Neuron (in vitro differentiated cells): ENCODE measurements at regions not wholly inside any gene's neighbourhood (a gene's known extent, or its start where the extent isn't known, plus 50 kb on each side); places are given as distances from the start of the nearest gene placed in this dataset.

Experiments used
- H2AFZ ChIP-seq: one replicate; pipeline ENCODE4 v1.6.1; 2013; ENCODE audit warnings: low read depth, mild to moderate bottlenecking, inconsistent platforms, low read length, moderate library complexity
- H3K27me3 ChIP-seq: one replicate; pipeline ENCODE4 v1.6.1; 2013; ENCODE audit warnings: low read length; ENCODE audit not compliant: insufficient read depth
- H3K36me3 ChIP-seq: one replicate; pipeline ENCODE4 v1.6.1; 2013; ENCODE audit warnings: low read length; ENCODE audit not compliant: insufficient read depth
- H3K4me1 ChIP-seq: one replicate; pipeline ENCODE4 v1.6.1; 2013; ENCODE audit warnings: low read length; ENCODE audit not compliant: insufficient read depth
- H3K4me3 ChIP-seq: 2 replicates; pipeline ENCODE4 v1.5.1; 2013; ENCODE audit warnings: mild to moderate bottlenecking, low read length, moderate library complexity
- H3K9me3 ChIP-seq: one replicate; pipeline ENCODE4 v1.6.1; 2013; ENCODE audit warnings: low read length

DNA sequence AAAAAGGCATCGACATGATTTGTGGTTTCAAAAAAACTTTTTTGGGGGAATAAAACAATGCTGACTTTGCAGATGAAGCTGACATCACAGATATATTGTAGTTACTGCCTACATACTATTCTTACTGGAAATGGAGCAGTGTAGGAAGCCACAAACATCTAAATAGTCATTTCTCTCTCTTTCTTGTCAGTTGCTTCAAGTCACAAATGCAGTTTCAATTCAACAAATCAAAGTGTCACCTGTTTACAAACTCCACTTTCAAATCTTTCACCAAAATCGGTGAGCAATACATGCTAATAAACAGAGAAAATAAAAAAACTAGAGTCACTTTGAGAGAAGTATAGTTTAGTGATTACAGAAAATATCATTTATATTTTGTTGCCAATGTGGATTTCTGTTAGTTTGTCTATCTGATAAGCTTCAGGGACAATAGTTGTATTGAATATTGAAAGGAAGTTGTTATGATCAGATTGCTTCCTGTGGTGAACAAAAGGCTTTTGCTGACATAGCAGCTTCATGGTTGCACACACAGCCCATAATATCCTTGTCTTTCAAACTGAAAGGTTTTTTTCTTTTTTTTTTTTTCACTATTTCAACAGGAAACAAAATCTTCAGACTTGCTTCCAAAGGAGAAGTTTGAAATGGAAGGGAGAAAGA is 49.7 kb upstream of the PTPN13 start:
- H3K36me3 ChIP-seq: peaks cover 1% of the 10 kb centered on the region
- peaks cover 12% of the 10 kb centered on the region for H3K4me1 ChIP-seq
- H3K27me3 ChIP-seq: no peaks in the 10 kb centered on the region
- no peak overlapping the region for H3K4me3 ChIP-seq
- H2AFZ ChIP-seq: no peak overlapping the region
- no peaks in the 10 kb centered on the region for H3K9me3 ChIP-seq
